KBM-7 (cell line): ENCODE measurements at regions not wholly inside any gene's neighbourhood (a gene's known extent, or its start where the extent isn't known, plus 50 kb on each side); places are given as distances from the start of the nearest gene placed in this dataset.
A peak's percentile ranks its signal among the peaks of the same experiment; 100 is the strongest.
"Not testable (repeated sequence)": the region's sequence is repeated elsewhere in the genome, so short reads cannot be mapped to it uniquely, and the experiment has no call there.

ENCODE experiments used
- DNase-seq: peaks from one replicate; pipeline ENCODE4 v3.0.0-alpha.2; 2015
- in situ Hi-C: fragments of 300-500 bp; cut with MboI; formaldehyde crosslinking; loops from 2 replicates; pipeline ENCODE4 v1.14.3; 2020; ENCODE audit warnings: low sequenced_read_pairs, low pct_unique_long_range_greater_than_20kb, mixed read lengths

DNA sequence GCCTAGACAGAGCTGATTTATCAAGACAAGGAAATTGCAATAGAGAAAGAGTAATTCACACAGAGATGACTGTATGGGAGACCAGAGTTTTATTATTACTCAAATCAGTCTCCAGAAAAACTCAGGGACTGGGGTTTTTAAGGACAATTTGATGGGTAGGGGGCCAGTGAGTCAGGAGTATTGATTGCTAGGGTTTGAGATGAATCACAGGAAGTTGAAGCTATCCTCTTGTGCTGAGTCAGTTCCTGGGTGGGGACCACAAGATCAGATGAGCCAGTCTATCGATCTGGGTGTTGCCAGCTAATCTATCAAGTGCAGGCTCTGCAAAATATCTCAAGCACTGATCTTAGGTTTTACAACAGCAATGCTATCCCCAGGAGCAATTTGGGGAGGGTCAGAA lies 87.4 kb upstream of the TGIF2LY start:
- DNase-seq, in situ Hi-C loops: not testable (repeated sequence)

DNA sequence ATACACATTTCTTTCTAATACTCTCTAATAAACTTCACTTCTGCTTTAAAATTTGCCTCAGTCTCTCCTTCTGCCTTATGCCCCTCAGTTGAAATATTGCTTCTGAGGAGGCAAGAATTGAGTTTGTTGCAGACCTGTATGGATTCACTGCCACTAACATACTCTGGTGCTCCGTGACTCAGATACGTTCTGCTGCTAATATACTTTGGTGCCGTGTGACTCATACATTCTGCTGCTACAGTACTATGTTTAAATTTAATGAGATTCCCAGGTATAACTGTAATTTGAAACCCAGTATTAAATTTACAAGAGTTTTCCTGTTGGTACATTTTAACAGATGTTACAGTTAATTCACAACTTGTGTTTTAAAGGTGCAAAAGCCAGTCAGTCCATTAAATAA lies 84.3 kb upstream of the TGIF2LY start:
- in situ Hi-C loops, DNase-seq: not testable (repeated sequence)

DNA sequence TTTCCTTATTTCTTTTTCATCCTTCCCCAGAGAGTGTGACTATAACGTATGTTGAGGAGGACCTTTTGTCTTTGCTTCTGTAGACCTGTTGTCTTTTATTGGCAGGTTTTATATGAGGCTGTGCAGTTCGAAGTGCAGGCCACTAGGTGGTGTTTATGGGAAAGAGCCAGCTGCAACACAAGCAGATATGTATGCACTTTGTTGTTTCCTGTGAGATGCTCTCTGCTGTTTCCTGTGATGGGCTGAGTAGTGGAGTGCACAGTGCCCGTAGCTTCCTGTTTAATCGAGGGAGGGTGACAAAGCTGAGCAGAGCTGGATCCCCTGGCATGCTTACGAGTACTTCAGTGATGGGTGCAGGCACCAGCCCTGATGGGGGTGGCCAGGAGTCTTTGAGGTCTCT lies 51.8 kb upstream of the TGIF2LY start:
- DNase-seq, result peak; percentile 54
- in situ Hi-C loops, result not testable (repeated sequence)
